Peyer's patch (tissue), 4 donors: ENCODE measurements at regions not wholly inside any gene's neighbourhood (a gene's known extent, or its start where the extent isn't known, plus 50 kb on each side); places are given as distances from the start of the nearest gene placed in this dataset.

Experiments used
- CTCF ChIP-seq, 6 experiments: fragments of 450-650 bp in 4 of 6; fragments of 200-600 bp in 2 of 6; sonication (generic) in 1 of 6; IDR thresholded peaks; one replicate each; pipeline ENCODE4 v1.5.1; 2017 to 2019; ENCODE audit warnings: antibody characterized with exemption in 6 of 6, mild to moderate bottlenecking in 3 of 6, moderate library complexity in 1 of 6
- POLR2A ChIP-seq, 2 donors: fragments of 450-650 bp; IDR thresholded peaks; one replicate each; pipeline ENCODE4 v1.5.1; 2017; ENCODE audit warnings: antibody characterized with exemption in 2 of 2, mild to moderate bottlenecking in 2 of 2, moderate library complexity in 2 of 2

DNA sequence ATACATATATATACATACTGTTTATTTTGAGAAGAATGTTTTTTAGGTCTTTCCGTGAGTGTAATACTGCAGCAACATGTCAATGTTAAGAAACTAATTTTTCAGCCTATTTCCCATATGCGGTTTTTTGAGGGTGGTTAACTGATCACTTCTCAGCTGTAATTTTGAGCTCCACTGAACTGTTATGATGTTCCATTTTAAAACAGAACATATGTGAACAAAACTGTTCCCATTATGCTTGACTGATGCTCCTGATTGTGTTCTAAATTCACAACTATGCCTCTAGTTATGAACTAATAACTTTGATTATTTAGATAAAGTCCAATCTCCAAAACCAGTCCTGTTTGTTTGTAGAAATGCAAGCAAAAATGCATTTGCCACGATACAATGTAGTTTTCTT lies 511.2 kb upstream of the FSIP2 start:
- TF ChIP-seq POLR2A (IDR thresholded peaks at IDR 0.05) (no peak), CTCF (IDR thresholded peaks at IDR 0.05) (no peak)
